ENCODE measurements at regions not wholly inside any gene's neighbourhood (a gene's known extent, or its start where the extent isn't known, plus 50 kb on each side); places are given as distances from the start of the nearest gene placed in this dataset.

- Histone ChIP-seq H3K27ac (ENCODE audit: low read depth, low read length, poor library complexity, severe bottlenecking) (no peak overlapping the region), H3K4me1 (ENCODE audit: insufficient read depth, low read length, poor library complexity, severe bottlenecking) (no peaks in the 10 kb centered on the region), H3K9me3 (ENCODE audit: low read depth, low read length, poor library complexity, severe bottlenecking) (no peaks in the 10 kb centered on the region), H3K4me3 (ENCODE audit: low read depth, low read length, poor library complexity, severe bottlenecking) (no peak overlapping the region), H3K36me3 (ENCODE audit: insufficient read depth, low read length, poor library complexity, severe bottlenecking) (no peaks in the 10 kb centered on the region), H3K27me3 (replicated peaks; ENCODE audit: insufficient read depth, low read depth, low read length, poor library complexity) (no peaks in the 10 kb centered on the region)
- intact Hi-C loops (cut with micrococcal nuclease; ENCODE audit: unreplicated experiment): no loop called here
- no TSS peak for BruUV-seq (replicated peaks)
- TF ChIP-seq, protein P1, sequence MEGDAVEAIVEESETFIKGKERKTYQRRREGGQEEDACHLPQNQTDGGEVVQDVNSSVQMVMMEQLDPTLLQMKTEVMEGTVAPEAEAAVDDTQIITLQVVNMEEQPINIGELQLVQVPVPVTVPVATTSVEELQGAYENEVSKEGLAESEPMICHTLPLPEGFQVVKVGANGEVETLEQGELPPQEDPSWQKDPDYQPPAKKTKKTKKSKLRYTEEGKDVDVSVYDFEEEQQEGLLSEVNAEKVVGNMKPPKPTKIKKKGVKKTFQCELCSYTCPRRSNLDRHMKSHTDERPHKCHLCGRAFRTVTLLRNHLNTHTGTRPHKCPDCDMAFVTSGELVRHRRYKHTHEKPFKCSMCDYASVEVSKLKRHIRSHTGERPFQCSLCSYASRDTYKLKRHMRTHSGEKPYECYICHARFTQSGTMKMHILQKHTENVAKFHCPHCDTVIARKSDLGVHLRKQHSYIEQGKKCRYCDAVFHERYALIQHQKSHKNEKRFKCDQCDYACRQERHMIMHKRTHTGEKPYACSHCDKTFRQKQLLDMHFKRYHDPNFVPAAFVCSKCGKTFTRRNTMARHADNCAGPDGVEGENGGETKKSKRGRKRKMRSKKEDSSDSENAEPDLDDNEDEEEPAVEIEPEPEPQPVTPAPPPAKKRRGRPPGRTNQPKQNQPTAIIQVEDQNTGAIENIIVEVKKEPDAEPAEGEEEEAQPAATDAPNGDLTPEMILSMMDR (conservative IDR thresholded peaks at IDR 0.05; ENCODE audit: low read depth, low read length): no peak
- no peak for TF ChIP-seq EZH2 (IDR thresholded peaks at IDR 0.05; ENCODE audit: borderline replicate concordance, low read depth, low read length, poor library complexity, severe bottlenecking)
- DNase-seq (ENCODE audit: low spot score): no peak
- CTCF ChIA-PET: no interaction called here
- POLR2A ChIA-PET (ENCODE audit: low non-redundant PET): no interaction called here
These were observed 63.7 kb upstream of the IER5L start for GRCh38 chr9:129241725-129242124.

DNA sequence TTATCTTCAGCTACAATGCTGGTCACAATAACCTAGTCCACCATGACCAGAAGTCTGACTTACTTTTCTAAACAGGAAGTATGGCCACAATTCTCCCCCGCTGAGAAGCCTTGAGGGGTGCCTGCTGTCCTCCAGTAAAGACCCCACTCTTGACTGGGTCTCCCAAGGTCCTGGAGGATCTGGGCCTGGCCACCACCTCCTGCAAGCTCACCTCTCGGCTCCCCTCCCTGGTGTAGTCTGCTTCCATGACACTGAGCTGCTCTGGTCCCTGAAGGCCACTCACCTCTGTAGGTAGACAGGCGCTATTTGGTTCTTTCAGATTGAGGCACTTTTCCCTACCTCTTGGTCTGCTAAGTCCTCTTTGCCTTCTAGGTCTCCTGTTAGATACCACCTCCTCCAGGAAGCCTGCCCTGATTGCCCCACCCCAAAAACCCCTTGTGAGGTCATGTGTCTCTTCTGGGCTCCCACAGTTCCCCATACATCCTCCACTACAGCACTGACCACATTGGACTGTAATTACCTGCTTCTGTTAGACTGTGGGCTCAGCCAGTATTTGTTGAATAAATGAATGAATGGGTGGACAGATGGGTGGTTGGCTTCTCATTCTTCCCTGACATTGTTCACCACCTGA, 62.6 kb upstream of the IER5L start:
- TF ChIP-seq, protein P1 (conservative IDR thresholded peaks at IDR 0.05; ENCODE audit: low read depth, low read length): no peak
- TF ChIP-seq EZH2 (IDR thresholded peaks at IDR 0.05; ENCODE audit: borderline replicate concordance, low read depth, low read length, poor library complexity, severe bottlenecking): no peak
- Histone ChIP-seq H3K27ac (ENCODE audit: low read depth, low read length, poor library complexity, severe bottlenecking) (no peak overlapping the region), H3K4me3 (ENCODE audit: low read depth, low read length, poor library complexity, severe bottlenecking) (no peak overlapping the region), H3K4me1 (ENCODE audit: insufficient read depth, low read length, poor library complexity, severe bottlenecking) (no peaks in the 10 kb centered on the region), H3K9me3 (ENCODE audit: low read depth, low read length, poor library complexity, severe bottlenecking) (no peaks in the 10 kb centered on the region), H3K36me3 (ENCODE audit: insufficient read depth, low read length, poor library complexity, severe bottlenecking) (no peaks in the 10 kb centered on the region), H3K27me3 (replicated peaks; ENCODE audit: insufficient read depth, low read depth, low read length, poor library complexity) (no peaks in the 10 kb centered on the region)
- ChIA-PET CTCF (no interaction called here), POLR2A (ENCODE audit: low non-redundant PET) (no interaction called here)
- DNase-seq (ENCODE audit: low spot score): no peak
- intact Hi-C loops (cut with micrococcal nuclease; ENCODE audit: unreplicated experiment): no loop called here
- no TSS peak for BruUV-seq (replicated peaks)

DNA sequence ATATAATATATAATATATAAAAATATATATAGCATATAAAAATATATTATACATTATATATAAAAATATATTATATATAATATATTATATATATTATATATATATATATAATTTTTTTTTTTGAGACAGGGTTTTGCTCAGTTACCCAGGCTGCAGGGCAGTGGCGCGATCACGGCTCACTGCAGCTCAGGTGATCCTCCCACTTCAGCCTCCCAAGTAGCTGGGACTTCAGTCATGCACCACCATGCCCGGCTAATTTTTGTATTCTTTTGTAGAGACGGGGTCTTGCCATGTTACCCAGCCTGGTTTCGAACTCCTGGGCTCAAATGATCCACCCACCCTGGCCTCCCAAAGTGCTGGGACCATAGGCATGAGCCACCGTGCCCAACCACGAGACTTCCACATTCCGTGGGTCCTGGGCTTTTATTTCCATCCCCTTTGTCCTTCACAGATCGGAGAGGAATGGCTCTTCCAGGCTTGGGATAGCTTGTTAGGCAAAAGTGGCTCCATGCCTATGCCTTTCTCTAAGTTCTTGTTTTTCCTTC, 62.0 kb upstream of the IER5L start:
- no peaks in the 10 kb centered on the region for H3K9me3 ChIP-seq (ENCODE audit: low read depth, low read length, poor library complexity, severe bottlenecking)
- intact Hi-C loops (cut with micrococcal nuclease; ENCODE audit: unreplicated experiment): no loop called here
- H3K36me3 ChIP-seq (ENCODE audit: insufficient read depth, low read length, poor library complexity, severe bottlenecking): no peaks in the 10 kb centered on the region
- POLR2A ChIA-PET (ENCODE audit: low non-redundant PET): no interaction called here
- no peaks in the 10 kb centered on the region for H3K4me1 ChIP-seq (ENCODE audit: insufficient read depth, low read length, poor library complexity, severe bottlenecking)
- CTCF ChIA-PET: no interaction called here
- no peak overlapping the region for H3K27ac ChIP-seq (ENCODE audit: low read depth, low read length, poor library complexity, severe bottlenecking)
- BruUV-seq (replicated peaks): no TSS peak
- TF ChIP-seq EZH2 (IDR thresholded peaks at IDR 0.05; ENCODE audit: borderline replicate concordance, low read depth, low read length, poor library complexity, severe bottlenecking): no peak
- TF ChIP-seq, protein P1 (conservative IDR thresholded peaks at IDR 0.05; ENCODE audit: low read depth, low read length): no peak
- no peak for DNase-seq (ENCODE audit: low spot score)
- no peaks in the 10 kb centered on the region for H3K27me3 ChIP-seq (replicated peaks; ENCODE audit: insufficient read depth, low read depth, low read length, poor library complexity)
- H3K4me3 ChIP-seq (ENCODE audit: low read depth, low read length, poor library complexity, severe bottlenecking): no peak overlapping the region
